ENCODE measurements at regions not wholly inside any gene's neighbourhood (a gene's known extent, or its start where the extent isn't known, plus 50 kb on each side); places are given as distances from the start of the nearest gene placed in this dataset.
"Not testable (repeated sequence)": the region's sequence is repeated elsewhere in the genome, so short reads cannot be mapped to it uniquely, and the experiment has no call there.

GRCh38 chr2:189338115-189338514 is 103.2 kb upstream of the WDR75 start:
- no peak overlapping the region for H3K4me3 Mint-ChIP-seq
- no peaks in the 10 kb centered on the region for H3K36me3 ChIP-seq (ENCODE audit: control insufficient read depth, insufficient read depth, low read length)
- no peaks in the 10 kb centered on the region for H3K27me3 Mint-ChIP-seq
- DNase-seq = no peak
- peaks cover 0 to 8% (median 4%) of the 10 kb centered on the region in 7 donors for H3K9me3 Mint-ChIP-seq
- H3K4me1 ChIP-seq (ENCODE audit: control insufficient read depth, insufficient read depth, low read length, poor library complexity, severe bottlenecking) = no peaks in the 10 kb centered on the region
- no peaks in the 10 kb centered on the region for H3K4me1 Mint-ChIP-seq
- H3K4me3 ChIP-seq (ENCODE audit: low read depth, low read length) = no peak overlapping the region
- no peak for ATAC-seq (ENCODE audit: low read depth in 2 of 2)
- H3K9me3 ChIP-seq (ENCODE audit: control insufficient read depth in 2 of 2, low read length in 2 of 2) = peaks cover 5 to 10% of the 10 kb centered on the region in 2 experiments
- no peak overlapping the region for H3K27ac Mint-ChIP-seq
- H3K27ac ChIP-seq (ENCODE audit: insufficient read depth, low read length, poor library complexity, severe bottlenecking) = no peak overlapping the region
- H3K27me3 ChIP-seq (ENCODE audit: control insufficient read depth, insufficient read depth, low read length) = no peaks in the 10 kb centered on the region
- H3K36me3 Mint-ChIP-seq = peaks cover 3% of the 10 kb centered on the region

DNA sequence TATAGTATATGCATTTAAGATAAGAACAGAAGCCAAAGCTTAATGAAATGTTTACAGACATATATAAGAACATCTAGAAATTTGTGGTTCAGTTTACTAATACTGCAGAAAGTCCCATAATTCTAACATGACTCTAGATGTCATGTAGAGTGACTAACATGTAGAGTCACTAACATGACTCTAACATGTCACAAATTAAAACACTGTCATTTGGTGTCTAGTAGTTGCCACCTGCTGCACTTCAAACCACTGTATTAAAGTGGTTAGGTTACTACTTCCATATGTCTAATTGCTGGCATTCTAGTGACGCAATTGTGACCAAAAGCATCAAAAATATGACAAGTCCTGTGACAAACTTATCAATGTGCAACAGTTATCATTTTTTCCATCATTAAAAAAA is 100.2 kb upstream of the WDR75 start:
- H3K27me3 ChIP-seq (ENCODE audit: control insufficient read depth, insufficient read depth, low read length) = no peaks in the 10 kb centered on the region
- H3K4me3 ChIP-seq (ENCODE audit: low read depth, low read length) = no peak overlapping the region
- no peak overlapping the region for H3K27ac ChIP-seq (ENCODE audit: insufficient read depth, low read length, poor library complexity, severe bottlenecking)
- H3K9me3 ChIP-seq (ENCODE audit: control insufficient read depth in 2 of 2, low read length in 2 of 2) = peaks cover 5 to 10% of the 10 kb centered on the region in 2 experiments
- ATAC-seq (ENCODE audit: low read depth in 2 of 2) (no peak), DNase-seq (no peak)
- H3K4me3 Mint-ChIP-seq = no peak overlapping the region
- H3K4me1 Mint-ChIP-seq = peaks cover 0 to under 1% (median 0%) of the 10 kb centered on the region in 4 donors
- no peaks in the 10 kb centered on the region for H3K27me3 Mint-ChIP-seq
- H3K36me3 ChIP-seq (ENCODE audit: control insufficient read depth, insufficient read depth, low read length) = no peaks in the 10 kb centered on the region
- H3K27ac Mint-ChIP-seq = no peak overlapping the region
- peaks cover 0 to 8% (median 4%) of the 10 kb centered on the region in 7 donors for H3K9me3 Mint-ChIP-seq
- peaks cover 3% of the 10 kb centered on the region for H3K36me3 Mint-ChIP-seq
- H3K4me1 ChIP-seq (ENCODE audit: control insufficient read depth, insufficient read depth, low read length, poor library complexity, severe bottlenecking) = no peaks in the 10 kb centered on the region

GRCh38 chr2:189344043-189344442 is 97.2 kb upstream of the WDR75 start:
- no peak for ATAC-seq (ENCODE audit: low read depth in 2 of 2)
- H3K27ac ChIP-seq (ENCODE audit: insufficient read depth, low read length, poor library complexity, severe bottlenecking) = no peak overlapping the region
- DNase-seq = no peak
- no peaks in the 10 kb centered on the region for H3K27me3 ChIP-seq (ENCODE audit: control insufficient read depth, insufficient read depth, low read length)
- no peaks in the 10 kb centered on the region for H3K36me3 Mint-ChIP-seq
- no peaks in the 10 kb centered on the region for H3K27me3 Mint-ChIP-seq
- H3K4me1 ChIP-seq (ENCODE audit: control insufficient read depth, insufficient read depth, low read length, poor library complexity, severe bottlenecking) = no peaks in the 10 kb centered on the region
- H3K36me3 ChIP-seq (ENCODE audit: control insufficient read depth, insufficient read depth, low read length) = no peaks in the 10 kb centered on the region
- H3K4me3 ChIP-seq (ENCODE audit: low read depth, low read length) = no peak overlapping the region
- no peak overlapping the region for H3K4me3 Mint-ChIP-seq
- peaks cover 0 to 4% (median 0%) of the 10 kb centered on the region in 7 donors for H3K9me3 Mint-ChIP-seq
- peaks cover 5 to 10% of the 10 kb centered on the region in 2 experiments for H3K9me3 ChIP-seq (ENCODE audit: control insufficient read depth in 2 of 2, low read length in 2 of 2)
- H3K27ac Mint-ChIP-seq = no peak overlapping the region
- H3K4me1 Mint-ChIP-seq = peaks cover 0 to 13% (median 2%) of the 10 kb centered on the region in 4 donors

GRCh38 chr2:189347540-189347939 is 93.7 kb upstream of the WDR75 start:
- H3K27ac Mint-ChIP-seq = no peak overlapping the region
- H3K9me3 Mint-ChIP-seq = peaks cover 0 to 2% (median 0%) of the 10 kb centered on the region in 7 donors
- ATAC-seq (ENCODE audit: low read depth in 2 of 2) (no peak), DNase-seq (peak; percentile 1 to 51 (median 41))
- Histone ChIP-seq H3K4me1 (ENCODE audit: control insufficient read depth, insufficient read depth, low read length, poor library complexity, severe bottlenecking) (no peaks in the 10 kb centered on the region), H3K27ac (ENCODE audit: insufficient read depth, low read length, poor library complexity, severe bottlenecking) (no peak overlapping the region), H3K36me3 (ENCODE audit: control insufficient read depth, insufficient read depth, low read length) (no peaks in the 10 kb centered on the region), H3K9me3 (ENCODE audit: control insufficient read depth in 2 of 2, low read length in 2 of 2) (no peaks in the 10 kb centered on the region), H3K4me3 (ENCODE audit: low read depth, low read length) (no peak overlapping the region), H3K27me3 (ENCODE audit: control insufficient read depth, insufficient read depth, low read length) (no peaks in the 10 kb centered on the region)
- no peaks in the 10 kb centered on the region for H3K27me3 Mint-ChIP-seq
- H3K4me1 Mint-ChIP-seq = peaks cover 0 to 13% (median 2%) of the 10 kb centered on the region in 4 donors
- H3K4me3 Mint-ChIP-seq = no peak overlapping the region
- no peaks in the 10 kb centered on the region for H3K36me3 Mint-ChIP-seq

- peaks cover 0 to 2% (median 0%) of the 10 kb centered on the region in 7 donors for H3K9me3 Mint-ChIP-seq
These were observed 92.9 kb upstream of the WDR75 start for GRCh38 chr2:189348369-189348768.

DNA sequence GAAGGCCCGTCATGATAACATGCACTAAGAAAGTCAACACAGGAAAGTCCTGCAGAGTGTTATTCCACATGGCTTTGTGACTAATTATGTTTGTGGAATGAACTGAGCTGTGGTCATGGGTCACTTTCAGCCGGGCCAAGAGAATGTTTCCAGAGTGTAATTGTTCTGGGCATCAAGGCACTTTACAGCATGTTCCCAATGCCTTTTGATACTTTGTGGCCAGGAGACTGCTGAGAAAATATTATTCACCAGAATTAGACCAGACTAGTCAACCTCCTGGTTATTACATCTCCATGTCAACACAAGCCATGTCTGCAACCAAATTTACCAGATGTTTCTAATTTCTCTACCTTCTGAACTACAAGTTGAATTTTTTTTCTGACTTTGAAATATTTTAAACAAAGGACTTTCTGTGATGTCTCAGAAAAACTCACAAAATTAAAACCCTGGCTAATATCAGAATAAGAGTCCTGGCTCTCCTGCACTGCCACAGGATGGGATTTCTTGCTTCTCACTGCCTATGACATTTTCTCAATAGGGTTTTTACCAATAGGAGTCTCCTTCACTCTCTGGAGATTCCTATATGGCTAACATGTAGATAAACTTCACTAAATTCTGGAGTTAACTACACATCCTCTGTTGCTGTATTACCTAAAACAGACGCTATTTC is 90.6 kb upstream of the WDR75 start:
- Mint-ChIP-seq H3K4me1 (peaks cover 0 to 13% (median 2%) of the 10 kb centered on the region in 4 donors), H3K36me3 (no peaks in the 10 kb centered on the region), H3K4me3 (no peak overlapping the region), H3K27me3 (no peaks in the 10 kb centered on the region), H3K27ac (no peak overlapping the region), H3K9me3 (peaks cover 0 to under 1% (median 0%) of the 10 kb centered on the region in 7 donors)
- no peaks in the 10 kb centered on the region for H3K4me1 ChIP-seq (ENCODE audit: control insufficient read depth, insufficient read depth, low read length, poor library complexity, severe bottlenecking)
- no peaks in the 10 kb centered on the region for H3K36me3 ChIP-seq (ENCODE audit: control insufficient read depth, insufficient read depth, low read length)
- no peaks in the 10 kb centered on the region for H3K27me3 ChIP-seq (ENCODE audit: control insufficient read depth, insufficient read depth, low read length)
- no peaks in the 10 kb centered on the region for H3K9me3 ChIP-seq (ENCODE audit: control insufficient read depth in 2 of 2, low read length in 2 of 2)
- H3K27ac ChIP-seq (ENCODE audit: insufficient read depth, low read length, poor library complexity, severe bottlenecking) = no peak overlapping the region
- DNase-seq = no peak
- H3K4me3 ChIP-seq (ENCODE audit: low read depth, low read length) = no peak overlapping the region
- no peak for ATAC-seq (ENCODE audit: low read depth in 2 of 2)

More at GRCh38 chr2:189348369-189348768, 92.9 kb upstream of the WDR75 start:
- Mint-ChIP-seq H3K27ac (no peak overlapping the region), H3K36me3 (no peaks in the 10 kb centered on the region), H3K27me3 (no peaks in the 10 kb centered on the region), H3K4me3 (no peak overlapping the region), H3K4me1 (peaks cover 0 to 13% (median 2%) of the 10 kb centered on the region in 4 donors)
- DNase-seq = no peak
- Histone ChIP-seq H3K27me3 (ENCODE audit: control insufficient read depth, insufficient read depth, low read length) (no peaks in the 10 kb centered on the region), H3K4me3 (ENCODE audit: low read depth, low read length) (no peak overlapping the region), H3K4me1 (ENCODE audit: control insufficient read depth, insufficient read depth, low read length, poor library complexity, severe bottlenecking) (no peaks in the 10 kb centered on the region), H3K36me3 (ENCODE audit: control insufficient read depth, insufficient read depth, low read length) (no peaks in the 10 kb centered on the region), H3K27ac (ENCODE audit: insufficient read depth, low read length, poor library complexity, severe bottlenecking) (no peak overlapping the region), H3K9me3 (ENCODE audit: control insufficient read depth in 2 of 2, low read length in 2 of 2) (no peaks in the 10 kb centered on the region)
- ATAC-seq (ENCODE audit: low read depth in 2 of 2) = no peak

DNA sequence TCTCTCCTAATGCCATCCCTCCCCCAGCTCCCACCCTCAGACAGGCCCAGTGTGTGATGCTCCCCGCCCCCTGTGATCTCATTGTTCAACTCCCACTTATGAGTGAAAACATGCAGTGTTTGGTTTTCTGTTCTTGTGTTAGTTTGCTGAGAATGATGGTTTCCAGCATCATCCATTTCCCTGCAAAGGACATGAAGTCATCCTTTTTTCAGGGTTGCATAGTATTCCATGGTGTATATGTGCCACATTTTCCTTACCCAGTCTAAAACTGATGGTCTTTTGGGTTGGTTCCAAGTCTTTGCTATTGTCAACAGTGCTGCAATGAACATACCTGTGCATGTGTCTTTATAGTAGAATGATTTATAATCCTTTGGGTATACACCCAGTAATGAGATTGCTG is 89.3 kb upstream of the WDR75 start:
- not testable (repeated sequence) for H3K4me1 Mint-ChIP-seq; H3K4me1 ChIP-seq (ENCODE audit: control insufficient read depth, insufficient read depth, low read length, poor library complexity, severe bottlenecking); H3K4me3 Mint-ChIP-seq; DNase-seq; H3K27ac ChIP-seq (ENCODE audit: insufficient read depth, low read length, poor library complexity, severe bottlenecking); H3K27me3 ChIP-seq (ENCODE audit: control insufficient read depth, insufficient read depth, low read length); H3K27ac Mint-ChIP-seq; H3K9me3 Mint-ChIP-seq; ATAC-seq (ENCODE audit: low read depth in 2 of 2); H3K9me3 ChIP-seq (ENCODE audit: control insufficient read depth in 2 of 2, low read length in 2 of 2); H3K4me3 ChIP-seq (ENCODE audit: low read depth, low read length); H3K27me3 Mint-ChIP-seq; H3K36me3 ChIP-seq (ENCODE audit: control insufficient read depth, insufficient read depth, low read length); H3K36me3 Mint-ChIP-seq

DNA sequence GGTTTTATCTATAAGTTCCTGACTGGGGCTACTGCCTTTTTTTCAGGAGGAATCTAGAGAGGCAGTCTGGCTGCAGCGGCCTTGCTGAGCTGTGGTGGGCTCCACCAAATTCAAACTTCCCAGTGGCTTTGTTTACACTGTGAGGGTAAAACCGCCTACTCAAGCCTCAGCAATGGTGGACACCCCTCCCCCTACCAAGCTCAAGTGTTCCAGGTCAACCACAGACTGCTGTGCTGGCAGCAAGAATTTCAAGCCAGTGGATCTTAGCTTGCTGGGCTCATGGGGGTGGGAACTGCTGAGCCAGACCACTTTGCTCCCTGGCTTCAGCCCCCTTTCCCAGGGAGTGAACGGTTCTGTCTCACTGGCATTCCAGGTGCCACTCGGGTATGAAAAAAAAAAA is 83.9 kb upstream of the WDR75 start:
- H3K4me3 ChIP-seq (ENCODE audit: low read depth, low read length); H3K4me3 Mint-ChIP-seq; H3K9me3 ChIP-seq (ENCODE audit: control insufficient read depth in 2 of 2, low read length in 2 of 2); ATAC-seq (ENCODE audit: low read depth in 2 of 2); H3K4me1 Mint-ChIP-seq; H3K27me3 Mint-ChIP-seq; H3K36me3 Mint-ChIP-seq; DNase-seq; H3K9me3 Mint-ChIP-seq; H3K4me1 ChIP-seq (ENCODE audit: control insufficient read depth, insufficient read depth, low read length, poor library complexity, severe bottlenecking); H3K27me3 ChIP-seq (ENCODE audit: control insufficient read depth, insufficient read depth, low read length); H3K36me3 ChIP-seq (ENCODE audit: control insufficient read depth, insufficient read depth, low read length); H3K27ac ChIP-seq (ENCODE audit: insufficient read depth, low read length, poor library complexity, severe bottlenecking); H3K27ac Mint-ChIP-seq: not testable (repeated sequence)

Data from CD4-positive, CD25-positive, alpha-beta regulatory T cell (primary cell).